HCT116 (cell line): ENCODE measurements at regions not wholly inside any gene's neighbourhood (a gene's known extent, or its start where the extent isn't known, plus 50 kb on each side); places are given as distances from the start of the nearest gene placed in this dataset.

ENCODE experiments used
- ATAC-seq: fragments of 200-7000 bp; cut with Tn5 transposase; 2 replicates; pipeline ENCODE4 v1.9.1; 2020; ENCODE audit warnings: mild to moderate bottlenecking, moderate library complexity
- BruUV-seq: library from RNA; stranded (reverse); fragments of 400-500 nt; replicated peaks from 2 replicates; lab custom pipeline; 2021; lab: Mats Ljungman, UMichigan
- CTCF ChIA-PET: fragments of 300-600 bp; sonication (Branson Sonifier 250); formaldehyde crosslinking; loops from one replicate; lab custom pipeline; 2021; ENCODE audit warnings: antibody characterized with exemption; lab: Charles Lee
- POLR2A ChIA-PET: fragments of 300-600, 350-600 bp; sonication (Branson Sonifier 250); formaldehyde crosslinking; loops from one replicate; lab custom pipeline; 2021; ENCODE audit warnings: antibody characterized with exemption; lab: Charles Lee
- RAD21 ChIA-PET, 2 experiments: fragments of 300-600 bp; sonication (Branson Sonifier 250); formaldehyde crosslinking; loops; one replicate each; lab custom pipeline; 2023; ENCODE audit warnings: low total read pairs in 2 of 2; ENCODE audit not compliant: uncharacterized antibody in 2 of 2, unreplicated experiment in 2 of 2, low non-redundant PET in 1 of 2; lab: Charles Lee
- DNase-seq: peaks from one replicate; pipeline ENCODE4 v3.0.0-alpha.2; 2010; ENCODE audit warnings: low read depth, low spot score
- H2AFZ ChIP-seq: fragments of 200-600 bp; shearing (Covaris generic), sonication (generic); 2 replicates; pipeline ENCODE4 v1.6.1; 2017; ENCODE audit warnings: low read depth, mixed run types, mixed read lengths, antibody characterized with exemption, low read length; ENCODE audit not compliant: poor library complexity, severe bottlenecking
- H3K27ac ChIP-seq: 2 replicates; pipeline ENCODE4 v1.5.1; 2012; ENCODE audit warnings: low read depth, low read length
- H3K27me3 ChIP-seq: fragments of 200-600 bp; sonication (generic); 2 replicates; pipeline ENCODE4 v1.6.1; 2016; ENCODE audit warnings: mixed run types, low read length, mixed read lengths; ENCODE audit not compliant: insufficient read depth
- H3K36me3 ChIP-seq, 2 experiments: fragments of 200-500 bp in 1 of 2; fragments of 200-600 bp in 1 of 2; sonication (Bioruptor generic) in 1 of 2; sonication (generic) in 1 of 2; 2 replicates each; pipeline versions ENCODE4 v1.5.1 to v1.6.1; 2014 to 2016; ENCODE audit warnings: low read length in 2 of 2, inconsistent platforms in 1 of 2, mixed read lengths in 1 of 2, mixed run types in 1 of 2; ENCODE audit not compliant: insufficient read depth in 2 of 2, control insufficient read depth in 1 of 2
- H3K4me1 ChIP-seq, 2 experiments: fragments of 200-600 bp in 1 of 2; sonication (generic) in 1 of 2; 2 replicates each; pipeline versions ENCODE4 v1.5.1 to v1.6.1; 2012 to 2017; ENCODE audit warnings: low read length in 2 of 2, inconsistent platforms in 1 of 2, mild to moderate bottlenecking in 1 of 2, mixed read lengths in 1 of 2, mixed run types in 1 of 2, moderate library complexity in 1 of 2; ENCODE audit not compliant: insufficient read depth in 2 of 2, control insufficient read depth in 1 of 2
- H3K4me2 ChIP-seq: fragments of 200-600 bp; sonication (generic); 2 replicates; pipeline ENCODE4 v1.6.1; 2017; ENCODE audit warnings: mixed run types, low read length, mixed read lengths
- H3K4me3 ChIP-seq, 2 experiments: fragments of 200-600 bp in 1 of 2; sonication (generic) in 1 of 2; replicated peaks in 1 of 2; 2 replicates each; pipeline ENCODE4 v1.5.1; 2011 to 2016; ENCODE audit warnings: low read length in 2 of 2, control low read depth in 1 of 2, low read depth in 1 of 2, mild to moderate bottlenecking in 1 of 2, mixed read lengths in 1 of 2, mixed run types in 1 of 2
- H3K79me2 ChIP-seq: fragments of 200-600 bp; sonication (generic); 2 replicates; pipeline ENCODE4 v1.6.1; 2017; ENCODE audit warnings: mild to moderate bottlenecking, mixed run types, low read length, moderate library complexity, mixed read lengths; ENCODE audit not compliant: insufficient read depth
- H3K9ac ChIP-seq: fragments of 200-600 bp; sonication (generic); 2 replicates; pipeline ENCODE4 v1.6.1; 2016; ENCODE audit warnings: low read length, mixed read lengths
- H3K9me2 ChIP-seq: fragments of 200-600 bp; sonication (generic), shearing (Covaris generic); 2 replicates; pipeline ENCODE4 v1.6.1; 2017; ENCODE audit warnings: mixed run types, mild to moderate bottlenecking, moderate library complexity; ENCODE audit not compliant: insufficient read depth
- H3K9me3 ChIP-seq, 2 experiments: fragments of 200-500 bp in 1 of 2; fragments of 200-600 bp in 1 of 2; sonication (Bioruptor generic) in 1 of 2; sonication (generic) in 1 of 2; 2 replicates each; pipeline ENCODE4 v1.6.1; 2014 to 2017; ENCODE audit warnings: low read length in 2 of 2, mixed read lengths in 2 of 2, inconsistent platforms in 1 of 2, low read depth in 1 of 2, mild to moderate bottlenecking in 1 of 2, mixed run types in 1 of 2, moderate library complexity in 1 of 2; ENCODE audit not compliant: control insufficient read depth in 1 of 2, insufficient read depth in 1 of 2
- H4K20me1 ChIP-seq: fragments of 200-600 bp; sonication (generic), shearing (Covaris generic); 2 replicates; pipeline ENCODE4 v1.6.1; 2017; ENCODE audit warnings: mixed run types, mild to moderate bottlenecking, moderate library complexity; ENCODE audit not compliant: insufficient read depth
- CBX3 ChIP-seq: IDR thresholded peaks from 2 replicates; pipeline ENCODE4 v1.6.1; 2012; ENCODE audit warnings: low read depth
- CEBPB ChIP-seq: IDR thresholded peaks from 2 replicates; pipeline ENCODE4 v1.6.1; 2012; ENCODE audit warnings: low read depth
- ELF1 ChIP-seq: IDR thresholded peaks from 2 replicates; pipeline ENCODE4 v1.6.1; 2012; ENCODE audit warnings: low read depth, borderline replicate concordance
- EZH2 ChIP-seq: fragments of 200-600 bp; sonication (generic); IDR thresholded peaks from 2 replicates; pipeline ENCODE4 v1.6.1; 2017; ENCODE audit warnings: antibody characterized with exemption, mixed run types
- EZH2phosphoT487 ChIP-seq: fragments of 200-600 bp; IDR thresholded peaks from 2 replicates; pipeline ENCODE4 v1.6.1; 2018; ENCODE audit warnings: antibody characterized with exemption, borderline replicate concordance
- FOSL1 ChIP-seq: IDR thresholded peaks from 2 replicates; pipeline ENCODE4 v1.6.1; 2012; ENCODE audit warnings: low read depth
- JUND ChIP-seq: IDR thresholded peaks from 2 replicates; pipeline ENCODE4 v1.6.1; 2012
- RAD21 ChIP-seq: IDR thresholded peaks from 2 replicates; pipeline ENCODE4 v1.6.1; 2012; ENCODE audit warnings: low read depth, mild to moderate bottlenecking
- SP1 ChIP-seq: IDR thresholded peaks from 2 replicates; pipeline ENCODE4 v1.6.1; 2012; ENCODE audit warnings: low read depth
- TCF7L2 ChIP-seq: IDR thresholded peaks from 2 replicates; pipeline ENCODE4 v1.7.0; 2011; ENCODE audit warnings: borderline replicate concordance, inconsistent platforms; ENCODE audit not compliant: insufficient read depth, insufficient read length; ENCODE audit errors: extremely low read depth
- ZFX ChIP-seq: fragments of 450-650 bp; IDR thresholded peaks from 2 replicates; pipeline ENCODE4 v1.6.1; 2017
- ZNF274 ChIP-seq: fragments of 200-500 bp; sonication (Bioruptor generic); IDR thresholded peaks from 2 replicates; pipeline ENCODE4 v1.6.1; 2014; ENCODE audit warnings: mild to moderate bottlenecking, low read depth, low read length, inconsistent platforms
- intact Hi-C: fragments of 100-400 bp; cut with micrococcal nuclease; formaldehyde crosslinking; loops from 2 replicates; pipeline ENCODE4 v1.10.0; 2022
- TF ChIP-seq, protein P1 (sequence below): IDR thresholded peaks from 2 replicates; pipeline ENCODE4 v1.6.1; 2011; ENCODE audit warnings: mild to moderate bottlenecking, low read length, moderate library complexity; ENCODE audit not compliant: insufficient replicate concordance; ENCODE audit errors: extremely low read depth
- TF ChIP-seq, protein P2 (sequence below): IDR thresholded peaks from 2 replicates; pipeline ENCODE4 v1.6.1; 2012

DNA sequence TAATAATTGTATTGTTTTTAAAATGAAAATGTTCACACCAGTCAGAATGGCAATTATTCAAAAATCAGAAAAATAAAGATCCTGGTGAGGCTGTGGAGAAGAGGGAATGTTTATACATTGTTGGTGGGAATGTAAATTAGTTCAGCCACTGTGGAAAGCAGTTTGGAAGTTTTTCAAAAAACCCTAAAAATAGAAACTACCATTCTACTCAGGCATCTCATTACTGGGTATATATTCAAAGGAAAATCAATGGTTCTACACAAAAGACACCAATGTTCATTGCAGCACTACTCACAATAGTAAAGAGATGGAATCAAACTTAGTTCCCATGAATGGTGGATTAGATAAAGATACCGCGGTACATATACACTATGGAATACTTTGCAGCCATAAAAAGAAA is 461.5 kb upstream of the ADGRB3 start:
- ChIA-PET POLR2A (no interaction called here), CTCF (no interaction called here)

More for the DNA sequence above, 461.5 kb upstream of the ADGRB3 start:
- intact Hi-C loops, result no loop called here
- Histone ChIP-seq H3K27ac (no peak overlapping the region), H3K9me2 (no peaks in the 10 kb centered on the region), H2AFZ (no peak overlapping the region), H3K36me3 (no peaks in the 10 kb centered on the region), H3K4me3 (no peak overlapping the region), H3K79me2 (no peaks in the 10 kb centered on the region), H3K4me2 (no peak overlapping the region), H4K20me1 (no peaks in the 10 kb centered on the region), H3K27me3 (no peaks in the 10 kb centered on the region), H3K9ac (no peak overlapping the region), H3K9me3 (peaks cover 16 to 17% of the 10 kb centered on the region in 2 experiments; a peak in 2 of 4 replicates), H3K4me1 (no peaks in the 10 kb centered on the region)
- RAD21 ChIA-PET, result no interaction called here
- no peak for DNase-seq
- TF ChIP-seq ZNF274, result no peak
- TF ChIP-seq JUND, result no peak
- no peak for TF ChIP-seq EZH2
- no peak for TF ChIP-seq CEBPB
- no peak for TF ChIP-seq CBX3
- TF ChIP-seq TCF7L2, result no peak
- TF ChIP-seq, protein P1, sequence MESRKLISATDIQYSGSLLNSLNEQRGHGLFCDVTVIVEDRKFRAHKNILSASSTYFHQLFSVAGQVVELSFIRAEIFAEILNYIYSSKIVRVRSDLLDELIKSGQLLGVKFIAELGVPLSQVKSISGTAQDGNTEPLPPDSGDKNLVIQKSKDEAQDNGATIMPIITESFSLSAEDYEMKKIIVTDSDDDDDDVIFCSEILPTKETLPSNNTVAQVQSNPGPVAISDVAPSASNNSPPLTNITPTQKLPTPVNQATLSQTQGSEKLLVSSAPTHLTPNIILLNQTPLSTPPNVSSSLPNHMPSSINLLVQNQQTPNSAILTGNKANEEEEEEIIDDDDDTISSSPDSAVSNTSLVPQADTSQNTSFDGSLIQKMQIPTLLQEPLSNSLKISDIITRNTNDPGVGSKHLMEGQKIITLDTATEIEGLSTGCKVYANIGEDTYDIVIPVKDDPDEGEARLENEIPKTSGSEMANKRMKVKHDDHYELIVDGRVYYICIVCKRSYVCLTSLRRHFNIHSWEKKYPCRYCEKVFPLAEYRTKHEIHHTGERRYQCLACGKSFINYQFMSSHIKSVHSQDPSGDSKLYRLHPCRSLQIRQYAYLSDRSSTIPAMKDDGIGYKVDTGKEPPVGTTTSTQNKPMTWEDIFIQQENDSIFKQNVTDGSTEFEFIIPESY, result no peak
- TF ChIP-seq ZFX, result no peak
- TF ChIP-seq SP1, result no peak
- no peak for TF ChIP-seq FOSL1
- TF ChIP-seq ELF1, result no peak
- no peak for TF ChIP-seq RAD21
- TF ChIP-seq EZH2phosphoT487, result no peak
- TF ChIP-seq, protein P2, sequence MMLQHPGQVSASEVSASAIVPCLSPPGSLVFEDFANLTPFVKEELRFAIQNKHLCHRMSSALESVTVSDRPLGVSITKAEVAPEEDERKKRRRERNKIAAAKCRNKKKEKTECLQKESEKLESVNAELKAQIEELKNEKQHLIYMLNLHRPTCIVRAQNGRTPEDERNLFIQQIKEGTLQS, result no peak
- no peak for ATAC-seq
- BruUV-seq, result no TSS peak
